ENCODE measurements at regions not wholly inside any gene's neighbourhood (a gene's known extent, or its start where the extent isn't known, plus 50 kb on each side); places are given as distances from the start of the nearest gene placed in this dataset.
"Not testable (repeated sequence)": the region's sequence is repeated elsewhere in the genome, so short reads cannot be mapped to it uniquely, and the experiment has no call there.

- Histone ChIP-seq H3K9me3 (ENCODE audit: control insufficient read depth, low read depth, low read length) (no peaks in the 10 kb centered on the region), H3K27ac (ENCODE audit: control insufficient read depth, insufficient read depth, low read length) (no peak overlapping the region), H3K4me1 (ENCODE audit: control insufficient read depth, extremely low read depth, insufficient read depth, low read length) (no peaks in the 10 kb centered on the region), H3K4me2 (ENCODE audit: control insufficient read depth, extremely low read depth, insufficient read depth, low read depth, low read length) (no peak overlapping the region), H3K36me3 (ENCODE audit: control insufficient read depth in 2 of 2, extremely low read depth in 1 of 2, insufficient read depth in 2 of 2, low read length in 2 of 2) (no peaks in the 10 kb centered on the region), H3K27me3 (ENCODE audit: control insufficient read depth, extremely low read depth, insufficient read depth, low read length) (no peaks in the 10 kb centered on the region), H2AFZ (ENCODE audit: control insufficient read depth, low read length) (no peak overlapping the region), H3K9me1 (ENCODE audit: control insufficient read depth, extremely low read depth, insufficient read depth, low read length) (no peaks in the 10 kb centered on the region), H4K20me1 (ENCODE audit: control insufficient read depth, extremely low read depth, insufficient read depth, low read length) (no peaks in the 10 kb centered on the region), H3K9ac (ENCODE audit: control insufficient read depth, extremely low read depth, insufficient read depth, low read length) (no peak overlapping the region), H3K79me2 (ENCODE audit: control insufficient read depth, insufficient read depth, low read length) (no peaks in the 10 kb centered on the region), H3K4me3 (ENCODE audit: control insufficient read depth in 2 of 3, extremely low read depth in 1 of 3, insufficient read depth in 2 of 3, low read depth in 1 of 3, low read length in 3 of 3) (no peak overlapping the region)
- TF ChIP-seq CTCF (optimal IDR thresholded peaks at IDR 0.05 in 1 of 3, IDR thresholded peaks at IDR 0.05 in 1 of 3, conservative IDR thresholded peaks at IDR 0.05 in 1 of 3; ENCODE audit: extremely low read depth in 1 of 3, insufficient read depth in 2 of 3, low read length in 3 of 3) (no peak), EZH2 (IDR thresholded peaks at IDR 0.05; ENCODE audit: low read length) (no peak)
- dilution Hi-C loops (cut with MboI; ENCODE audit: extremely low pct_ligation_motif_present, low sequenced_read_pairs): no loop called here
- FAIRE-seq (no peak), DNase-seq (ENCODE audit: low read depth, low spot score) (no peak)
These were observed 129.7 kb downstream of the EPC1 start for GRCh38 chr10:32217216-32217615.

GRCh38 chr10:32213838-32214237, 133.1 kb downstream of the EPC1 start:
- H3K27me3 ChIP-seq (ENCODE audit: control insufficient read depth, extremely low read depth, insufficient read depth, low read length); H3K4me1 ChIP-seq (ENCODE audit: control insufficient read depth, extremely low read depth, insufficient read depth, low read length); H3K4me3 ChIP-seq (ENCODE audit: control insufficient read depth in 2 of 3, extremely low read depth in 1 of 3, insufficient read depth in 2 of 3, low read depth in 1 of 3, low read length in 3 of 3); H3K79me2 ChIP-seq (ENCODE audit: control insufficient read depth, insufficient read depth, low read length); H3K36me3 ChIP-seq (ENCODE audit: control insufficient read depth in 2 of 2, extremely low read depth in 1 of 2, insufficient read depth in 2 of 2, low read length in 2 of 2); H3K4me2 ChIP-seq (ENCODE audit: control insufficient read depth, extremely low read depth, insufficient read depth, low read depth, low read length); H3K9me1 ChIP-seq (ENCODE audit: control insufficient read depth, extremely low read depth, insufficient read depth, low read length); FAIRE-seq; H3K9ac ChIP-seq (ENCODE audit: control insufficient read depth, extremely low read depth, insufficient read depth, low read length); H3K27ac ChIP-seq (ENCODE audit: control insufficient read depth, insufficient read depth, low read length); DNase-seq (ENCODE audit: low read depth, low spot score); H3K9me3 ChIP-seq (ENCODE audit: control insufficient read depth, low read depth, low read length); H4K20me1 ChIP-seq (ENCODE audit: control insufficient read depth, extremely low read depth, insufficient read depth, low read length); H2AFZ ChIP-seq (ENCODE audit: control insufficient read depth, low read length); dilution Hi-C loops (cut with MboI; ENCODE audit: extremely low pct_ligation_motif_present, low sequenced_read_pairs): not testable (repeated sequence)

GRCh38 chr10:32211046-32211363, 136.0 kb downstream of the EPC1 start:
- H3K27ac ChIP-seq (ENCODE audit: control insufficient read depth, insufficient read depth, low read length): no peak overlapping the region
- no peaks in the 10 kb centered on the region for H3K27me3 ChIP-seq (ENCODE audit: control insufficient read depth, extremely low read depth, insufficient read depth, low read length)
- no peaks in the 10 kb centered on the region for H3K9me3 ChIP-seq (ENCODE audit: control insufficient read depth, low read depth, low read length)
- H3K4me3 ChIP-seq (ENCODE audit: control insufficient read depth in 2 of 3, extremely low read depth in 1 of 3, insufficient read depth in 2 of 3, low read depth in 1 of 3, low read length in 3 of 3): no peak overlapping the region
- H3K4me1 ChIP-seq (ENCODE audit: control insufficient read depth, extremely low read depth, insufficient read depth, low read length): no peaks in the 10 kb centered on the region
- no peak overlapping the region for H3K9ac ChIP-seq (ENCODE audit: control insufficient read depth, extremely low read depth, insufficient read depth, low read length)
- DNase-seq (ENCODE audit: low read depth, low spot score) (no peak), FAIRE-seq (no peak)
- no peaks in the 10 kb centered on the region for H4K20me1 ChIP-seq (ENCODE audit: control insufficient read depth, extremely low read depth, insufficient read depth, low read length)
- no peak overlapping the region for H3K4me2 ChIP-seq (ENCODE audit: control insufficient read depth, extremely low read depth, insufficient read depth, low read depth, low read length)
- TF ChIP-seq CTCF (optimal IDR thresholded peaks at IDR 0.05 in 1 of 3, IDR thresholded peaks at IDR 0.05 in 1 of 3, conservative IDR thresholded peaks at IDR 0.05 in 1 of 3; ENCODE audit: extremely low read depth in 1 of 3, insufficient read depth in 2 of 3, low read length in 3 of 3) (no peak), EZH2 (IDR thresholded peaks at IDR 0.05; ENCODE audit: low read length) (no peak)
- H2AFZ ChIP-seq (ENCODE audit: control insufficient read depth, low read length): no peak overlapping the region
- H3K79me2 ChIP-seq (ENCODE audit: control insufficient read depth, insufficient read depth, low read length): no peaks in the 10 kb centered on the region
- H3K36me3 ChIP-seq (ENCODE audit: control insufficient read depth in 2 of 2, extremely low read depth in 1 of 2, insufficient read depth in 2 of 2, low read length in 2 of 2): no peaks in the 10 kb centered on the region
- no peaks in the 10 kb centered on the region for H3K9me1 ChIP-seq (ENCODE audit: control insufficient read depth, extremely low read depth, insufficient read depth, low read length)
- dilution Hi-C loops (cut with MboI; ENCODE audit: extremely low pct_ligation_motif_present, low sequenced_read_pairs): no loop called here
